IPS-18a (cell line): ENCODE measurements at regions not wholly inside any gene's neighbourhood (a gene's known extent, or its start where the extent isn't known, plus 50 kb on each side); places are given as distances from the start of the nearest gene placed in this dataset.
"Not testable (repeated sequence)": the region's sequence is repeated elsewhere in the genome, so short reads cannot be mapped to it uniquely, and the experiment has no call there.

Experiments used
- H3K27ac ChIP-seq: one replicate; pipeline ENCODE4 v1.5.1; 2013; ENCODE audit warnings: low read length
- H3K27me3 ChIP-seq: one replicate; pipeline ENCODE4 v1.6.1; 2013; ENCODE audit warnings: mild to moderate bottlenecking, low read length; ENCODE audit not compliant: control insufficient read depth, insufficient read depth
- H3K36me3 ChIP-seq: one replicate; pipeline ENCODE4 v1.6.1; 2013; ENCODE audit warnings: low read depth, low read length; ENCODE audit not compliant: control insufficient read depth
- H3K4me1 ChIP-seq: one replicate; pipeline ENCODE4 v1.6.1; 2013; ENCODE audit warnings: low read depth, low read length; ENCODE audit not compliant: control insufficient read depth
- H3K4me3 ChIP-seq: one replicate; pipeline ENCODE4 v1.5.1; 2013; ENCODE audit warnings: low read length
- H3K9ac ChIP-seq: one replicate; pipeline ENCODE4 v1.6.1; 2013; ENCODE audit warnings: mild to moderate bottlenecking, low read length, moderate library complexity
- H3K9me3 ChIP-seq: one replicate; pipeline ENCODE4 v1.6.1; 2013; ENCODE audit warnings: low read depth, low read length; ENCODE audit not compliant: control insufficient read depth

- not testable (repeated sequence) for H3K9me3 ChIP-seq, H3K9ac ChIP-seq, H3K27me3 ChIP-seq, H3K36me3 ChIP-seq, H3K4me3 ChIP-seq, H3K27ac ChIP-seq, H3K4me1 ChIP-seq
Observed at GRCh38 chr4:189665712-189666305, 274.9 kb upstream of the FRG1 start.

DNA sequence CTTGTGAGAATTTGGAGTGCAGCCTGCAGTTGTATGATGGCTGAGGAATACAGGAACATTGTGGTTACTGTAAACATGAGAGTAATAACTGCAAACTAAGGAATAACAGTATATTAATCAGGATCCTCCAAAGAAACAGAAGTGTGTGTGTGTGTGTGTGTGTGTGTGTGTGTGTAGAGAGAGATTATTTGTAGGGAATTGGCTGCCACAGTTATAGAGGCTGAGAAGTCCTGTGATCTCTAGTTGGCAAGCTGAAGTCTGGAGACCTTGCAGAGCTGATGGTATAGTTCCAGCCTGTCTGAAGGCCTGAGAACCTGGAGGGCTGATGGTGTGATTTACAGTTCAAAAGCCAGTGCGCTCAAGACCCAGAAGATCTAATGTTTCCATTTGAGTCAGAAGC lies 273.3 kb upstream of the FRG1 start:
- not testable (repeated sequence) for H3K4me3 ChIP-seq, H3K27ac ChIP-seq, H3K36me3 ChIP-seq, H3K9ac ChIP-seq, H3K27me3 ChIP-seq, H3K9me3 ChIP-seq, H3K4me1 ChIP-seq

DNA sequence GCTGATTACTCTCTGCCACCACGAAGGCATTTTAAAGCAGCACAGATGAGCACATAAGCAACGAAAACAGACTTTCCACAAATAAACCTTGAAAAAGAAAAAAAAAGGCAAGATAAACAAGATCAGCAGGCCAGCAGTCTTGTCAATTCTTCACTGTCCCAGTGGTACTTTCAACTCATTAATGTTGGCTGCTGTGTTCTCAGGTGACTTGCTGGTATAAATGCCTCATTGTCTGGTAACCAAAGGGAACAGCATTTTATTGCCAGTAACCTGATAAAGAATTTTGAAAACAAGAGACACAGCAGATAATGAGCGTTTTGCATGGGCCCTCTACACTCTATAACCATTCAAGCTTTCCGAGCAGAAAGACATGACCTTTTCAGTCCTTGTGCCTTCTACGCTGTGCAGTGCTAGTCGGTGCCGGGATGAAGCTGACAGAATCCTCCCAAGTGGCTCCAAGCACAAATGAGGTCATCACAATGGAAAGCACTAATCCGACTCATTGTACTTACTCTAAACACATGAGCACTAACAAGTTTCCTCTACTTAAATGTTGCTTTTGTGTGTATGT lies 242.9 kb upstream of the FRG1 start:
- H3K9ac ChIP-seq, H3K27me3 ChIP-seq, H3K9me3 ChIP-seq, H3K4me3 ChIP-seq, H3K27ac ChIP-seq, H3K4me1 ChIP-seq, H3K36me3 ChIP-seq: not testable (repeated sequence)

DNA sequence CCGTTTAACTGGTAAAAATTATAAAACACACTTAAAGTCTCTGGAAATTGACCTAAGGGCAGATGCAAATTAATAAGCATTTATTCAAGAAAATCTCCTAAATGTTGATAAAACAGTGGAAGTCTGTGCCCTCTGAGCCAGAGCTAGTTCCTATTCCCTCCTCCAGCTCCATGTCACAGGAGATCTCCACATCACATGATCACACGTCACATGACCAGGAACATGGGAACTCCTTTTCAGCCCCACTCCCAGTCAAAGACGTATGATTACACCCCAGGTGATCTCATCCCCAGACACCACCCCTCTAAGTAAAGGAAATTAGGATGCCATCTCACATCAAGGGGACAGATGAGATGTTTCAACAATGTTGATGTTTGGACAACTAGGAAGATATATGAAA lies 237.7 kb upstream of the FRG1 start:
- H3K9me3 ChIP-seq, H3K9ac ChIP-seq, H3K4me3 ChIP-seq, H3K27ac ChIP-seq, H3K36me3 ChIP-seq, H3K4me1 ChIP-seq, H3K27me3 ChIP-seq: not testable (repeated sequence)

DNA sequence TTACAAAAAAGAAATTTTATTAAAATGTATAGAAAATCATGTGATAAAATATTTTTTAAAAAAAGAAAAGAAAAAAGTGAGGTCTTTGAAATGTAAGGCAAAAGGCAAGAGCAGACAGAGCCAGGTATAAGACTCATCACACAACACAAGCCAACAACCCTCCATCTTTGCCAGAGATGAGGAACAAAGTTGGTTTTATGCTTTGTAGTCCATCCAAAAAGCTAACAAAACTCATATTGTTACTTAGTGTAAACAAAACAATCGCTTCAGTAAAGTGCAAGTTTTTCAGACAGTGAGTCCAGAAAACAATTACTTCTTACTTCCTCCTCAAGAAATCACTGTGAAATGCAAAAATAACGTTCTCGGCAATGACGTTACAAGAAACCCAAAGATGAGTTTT lies 233.9 kb upstream of the FRG1 start:
- not testable (repeated sequence) for H3K27ac ChIP-seq, H3K4me1 ChIP-seq, H3K9me3 ChIP-seq, H3K9ac ChIP-seq, H3K4me3 ChIP-seq, H3K36me3 ChIP-seq, H3K27me3 ChIP-seq

DNA sequence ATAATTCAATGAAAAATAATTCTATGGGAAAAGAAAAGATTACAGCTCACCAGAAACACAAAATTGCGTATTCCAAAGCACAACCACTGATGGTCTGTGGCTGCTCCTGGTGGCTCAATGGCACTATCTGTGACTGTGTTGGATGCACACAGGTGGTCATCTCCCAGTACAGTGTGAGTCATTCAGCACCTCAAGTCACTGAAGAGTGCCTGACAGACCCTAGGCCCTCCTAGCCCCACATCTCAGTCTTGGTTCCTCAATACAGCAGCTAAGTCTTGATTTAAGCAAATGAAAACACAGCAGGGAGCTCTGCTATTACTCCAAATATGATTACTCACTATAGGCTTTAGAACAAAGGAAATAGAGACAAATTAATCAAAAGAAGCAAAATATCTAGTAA lies 233.4 kb upstream of the FRG1 start:
- not testable (repeated sequence) for H3K36me3 ChIP-seq, H3K4me3 ChIP-seq, H3K9ac ChIP-seq, H3K27ac ChIP-seq, H3K27me3 ChIP-seq, H3K4me1 ChIP-seq, H3K9me3 ChIP-seq

DNA sequence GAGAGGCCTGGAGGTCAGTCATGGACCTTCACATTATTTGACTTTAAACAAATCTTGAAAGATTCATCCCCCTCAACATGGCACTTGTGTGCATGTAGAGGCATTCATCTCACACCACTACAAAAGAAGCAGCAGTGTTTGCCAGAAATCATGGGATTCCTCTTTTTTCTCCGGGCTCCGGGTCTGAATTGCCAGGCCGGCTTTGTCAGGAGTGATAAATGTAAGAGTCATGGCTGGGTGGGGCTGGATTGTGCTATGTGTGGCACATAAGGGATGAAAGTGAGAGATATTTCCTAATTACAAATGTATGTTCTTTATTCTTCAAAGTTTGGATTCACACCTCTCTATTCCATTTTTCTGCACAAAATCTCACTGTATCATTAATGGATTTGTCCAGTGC lies 228.7 kb upstream of the FRG1 start:
- not testable (repeated sequence) for H3K27me3 ChIP-seq, H3K4me3 ChIP-seq, H3K9ac ChIP-seq, H3K9me3 ChIP-seq, H3K27ac ChIP-seq, H3K4me1 ChIP-seq, H3K36me3 ChIP-seq

DNA sequence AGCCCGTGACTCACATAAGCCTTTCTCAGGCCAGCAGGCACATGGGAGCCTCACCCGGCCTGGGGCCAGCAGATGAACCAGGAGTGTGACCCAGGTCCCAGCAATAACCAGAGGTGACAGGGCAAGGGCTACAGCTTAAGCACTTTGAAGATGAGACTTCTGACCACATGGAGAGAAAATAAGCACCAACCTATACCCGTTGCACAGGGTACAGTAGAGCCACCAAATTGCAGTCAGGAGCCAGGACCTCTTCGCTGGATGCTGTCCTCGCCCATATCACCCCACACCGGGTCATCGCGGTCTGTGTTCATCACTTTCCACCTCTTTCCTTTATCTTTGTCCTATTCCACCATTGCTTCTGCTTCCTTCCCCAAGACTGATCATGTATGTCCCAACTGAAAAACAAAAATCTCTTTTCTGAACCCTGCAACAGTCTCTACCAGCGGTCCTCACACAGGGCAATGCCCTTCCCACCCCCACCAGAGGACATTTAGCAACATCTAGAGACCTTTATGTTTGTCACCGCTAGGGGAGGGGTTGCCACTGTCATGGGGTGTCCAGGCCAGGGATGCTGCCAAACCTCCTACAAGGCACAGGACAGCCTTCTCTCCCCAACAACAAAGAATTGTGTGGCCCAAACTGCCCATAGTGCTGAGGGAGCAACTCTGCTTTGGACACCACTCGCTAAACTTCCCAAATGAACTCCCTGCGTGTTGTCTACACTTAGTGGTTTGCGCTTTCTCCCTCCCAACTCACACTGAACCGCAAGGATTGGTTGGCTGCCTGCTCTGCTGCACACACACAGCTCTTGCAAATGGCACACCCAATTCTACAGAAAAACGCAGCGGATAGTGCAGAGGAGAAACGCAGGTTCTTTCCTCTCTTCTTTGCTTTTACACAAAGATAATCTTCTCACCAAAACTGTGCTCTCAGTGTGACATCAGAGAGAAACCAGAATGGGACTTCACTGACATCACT lies 219.4 kb upstream of the FRG1 start:
- H3K4me3 ChIP-seq, H3K27me3 ChIP-seq, H3K36me3 ChIP-seq, H3K9ac ChIP-seq, H3K4me1 ChIP-seq, H3K9me3 ChIP-seq, H3K27ac ChIP-seq: not testable (repeated sequence)

GRCh38 chr4:189722324-189723003 lies 218.2 kb upstream of the FRG1 start:
- not testable (repeated sequence) for H3K27ac ChIP-seq, H3K4me3 ChIP-seq

DNA sequence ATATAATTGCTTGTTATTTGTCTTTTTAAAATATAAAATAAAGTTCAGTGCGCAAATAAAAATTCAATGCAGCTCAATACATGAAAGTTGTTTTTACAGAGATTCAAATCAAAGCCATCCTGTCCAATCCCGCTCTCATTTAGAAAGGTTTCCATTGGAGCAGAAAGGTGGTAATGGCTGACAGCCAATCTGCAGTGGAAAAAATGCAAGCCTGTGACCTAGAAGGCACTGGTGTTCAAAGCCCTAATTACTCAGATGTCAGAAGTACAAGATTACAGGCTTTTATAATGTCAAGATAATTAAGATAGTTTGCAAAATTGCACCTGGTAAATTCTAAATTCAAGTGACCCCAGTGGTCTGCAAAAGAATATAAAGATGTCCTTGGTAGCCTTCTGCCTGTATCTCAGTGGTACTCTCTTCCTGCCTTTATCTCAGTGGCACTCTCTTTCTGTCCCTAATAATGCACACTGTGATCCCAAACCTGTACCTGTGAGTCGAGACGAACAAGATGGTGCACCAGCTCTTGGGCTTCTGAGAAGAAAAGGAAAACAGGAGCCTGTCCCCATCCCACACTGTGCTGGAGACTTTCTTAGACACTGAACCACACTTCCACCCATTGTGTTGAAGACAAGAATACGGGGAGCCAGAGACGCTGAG lies 212.6 kb upstream of the FRG1 start:
- not testable (repeated sequence) for H3K36me3 ChIP-seq, H3K4me1 ChIP-seq, H3K9me3 ChIP-seq, H3K27ac ChIP-seq, H3K27me3 ChIP-seq, H3K9ac ChIP-seq, H3K4me3 ChIP-seq

More at GRCh38 chr4:189722324-189723003, 218.2 kb upstream of the FRG1 start:
- H3K27me3 ChIP-seq, H3K9me3 ChIP-seq, H3K36me3 ChIP-seq, H3K4me1 ChIP-seq, H3K9ac ChIP-seq: not testable (repeated sequence)

- H3K27ac ChIP-seq, H3K4me1 ChIP-seq, H3K9ac ChIP-seq, H3K36me3 ChIP-seq, H3K4me3 ChIP-seq, H3K27me3 ChIP-seq, H3K9me3 ChIP-seq: not testable (repeated sequence)
Observed at GRCh38 chr4:189731989-189732388, 208.7 kb upstream of the FRG1 start.
